Mucosa of descending colon (tissue), 3 donors: ENCODE measurements at regions not wholly inside any gene's neighbourhood (a gene's known extent, or its start where the extent isn't known, plus 50 kb on each side); places are given as distances from the start of the nearest gene placed in this dataset.

Experiments
- ATAC-seq: fragments of 200-7000 bp; cut with Tn5 transposase; one replicate; pipeline ENCODE4 v1.9.1; 2020; ENCODE audit warnings: mild to moderate bottlenecking, moderate library complexity
- DNase-seq, 3 donors: peaks; one replicate each; pipeline ENCODE4 v3.0.0-alpha.2; 2020
- H3K36me3 ChIP-seq: fragments of 200-600 bp; one replicate; pipeline ENCODE4 v1.8.0; 2021; ENCODE audit warnings: low read depth, mild to moderate bottlenecking
- H3K4me1 ChIP-seq: fragments of 200-600 bp; one replicate; pipeline ENCODE4 v1.8.0; 2021; ENCODE audit warnings: low read depth, mild to moderate bottlenecking
- H3K4me3 ChIP-seq: fragments of 200-600 bp; one replicate; pipeline ENCODE4 v1.8.0; 2021; ENCODE audit warnings: mild to moderate bottlenecking
- H3K9me3 ChIP-seq: fragments of 200-600 bp; one replicate; pipeline ENCODE4 v1.8.0; 2021; ENCODE audit warnings: mild to moderate bottlenecking
- CTCF ChIP-seq: fragments of 200-600 bp; IDR thresholded peaks from one replicate; pipeline ENCODE4 v1.8.0; 2022; ENCODE audit warnings: antibody characterized with exemption, mild to moderate bottlenecking
- intact Hi-C, 2 donors: fragments of 100-400 bp; cut with DNase I in 1 of 2; cut with micrococcal nuclease in 1 of 2; formaldehyde crosslinking; loops; one replicate each; pipeline versions ENCODE4 v1.11.0 to v1.11.1; 2022; cut with DNase I, micrococcal nuclease
- donor health status: DM: no; HTN: no; CAD: no; lungs with moderate emphysema.
- donor health status: DM: no; HTN: no; CAD: no.
- donor health status: DM: no; HTN: yes; CAD: no.

GRCh38 chr2:136189221-136189782, 71.4 kb upstream of the CXCR4 start:
- TF ChIP-seq CTCF = no peak
- H3K36me3 ChIP-seq = no peaks in the 10 kb centered on the region
- no peaks in the 10 kb centered on the region for H3K4me1 ChIP-seq
- DNase-seq = no peak
- no peaks in the 10 kb centered on the region for H3K9me3 ChIP-seq
- intact Hi-C loops = no loop called here
- no peak for ATAC-seq
- H3K4me3 ChIP-seq = no peak overlapping the region

GRCh38 chr2:136188086-136188485, 70.1 kb upstream of the CXCR4 start:
- intact Hi-C loops = no loop called here
- H3K4me1 ChIP-seq = no peaks in the 10 kb centered on the region
- no peak for TF ChIP-seq CTCF
- H3K9me3 ChIP-seq = no peaks in the 10 kb centered on the region
- ATAC-seq = no peak
- no peak overlapping the region for H3K4me3 ChIP-seq
- DNase-seq = no peak
- no peaks in the 10 kb centered on the region for H3K36me3 ChIP-seq

- TF ChIP-seq CTCF = no peak
- Histone ChIP-seq H3K4me3 (no peak overlapping the region), H3K36me3 (no peaks in the 10 kb centered on the region), H3K4me1 (no peaks in the 10 kb centered on the region), H3K9me3 (no peaks in the 10 kb centered on the region)
- intact Hi-C loops = no loop called here
- DNase-seq (no peak), ATAC-seq (no peak)
Observed at GRCh38 chr2:136185981-136186776, 68.2 kb upstream of the CXCR4 start.

- intact Hi-C loops = no loop called here
- H3K4me1 ChIP-seq = no peaks in the 10 kb centered on the region
- H3K4me3 ChIP-seq = no peak overlapping the region
- no peak for TF ChIP-seq CTCF
- DNase-seq (no peak), ATAC-seq (no peak)
- no peaks in the 10 kb centered on the region for H3K36me3 ChIP-seq
- H3K9me3 ChIP-seq = no peaks in the 10 kb centered on the region
Observed at GRCh38 chr2:136183097-136183496, 65.1 kb upstream of the CXCR4 start.

GRCh38 chr2:136182315-136182714, 64.4 kb upstream of the CXCR4 start:
- no peak for DNase-seq
- ATAC-seq = no peak
- Histone ChIP-seq H3K4me1 (no peaks in the 10 kb centered on the region), H3K4me3 (no peak overlapping the region), H3K9me3 (no peaks in the 10 kb centered on the region), H3K36me3 (no peaks in the 10 kb centered on the region)
- no peak for TF ChIP-seq CTCF
- intact Hi-C loops = no loop called here
